ENCODE measurements at regions not wholly inside any gene's neighbourhood (a gene's known extent, or its start where the extent isn't known, plus 50 kb on each side); places are given as distances from the start of the nearest gene placed in this dataset.

GRCh38 chr7:54179321-54180029, 362.7 kb upstream of the VSTM2A start:
- ChIA-PET CTCF (no interaction called here), POLR2A (no interaction called here)
- intact Hi-C loops (cut with micrococcal nuclease; ENCODE audit: unreplicated experiment) (no loop called here), in situ Hi-C loops (cut with HindIII; ENCODE audit: low pct_unique_long_range_greater_than_20kb, low sequenced_read_pairs) (no loop called here)
- Histone ChIP-seq H3K9me3 (ENCODE audit: control insufficient read depth, insufficient read depth, low read depth, low read length) (no peaks in the 10 kb centered on the region; the same call in 1 of the 2 replicates), H3K4me1 (ENCODE audit: control insufficient read depth, insufficient read depth, low read length) (no peaks in the 10 kb centered on the region), H3K4me3 (ENCODE audit: low read depth in 2 of 2, low read length in 2 of 2) (no peak overlapping the region), H3K27me3 (ENCODE audit: control insufficient read depth, insufficient read depth, low read length) (no peaks in the 10 kb centered on the region), H3K36me3 (ENCODE audit: control insufficient read depth, insufficient read depth, low read length) (no peaks in the 10 kb centered on the region), H3K27ac (ENCODE audit: low read length) (no peak overlapping the region)
- no TSS peak for BruUV-seq (replicated peaks)
- no peak for DNase-seq (ENCODE audit: low read depth, low spot score)
- no peak for ATAC-seq
- TF ChIP-seq POLR2AphosphoS5 (IDR thresholded peaks at IDR 0.05; ENCODE audit: low read depth, low read length) = no peak
- TF ChIP-seq SIN3A (IDR thresholded peaks at IDR 0.05; ENCODE audit: borderline replicate concordance, insufficient read depth, low read depth, low read length) = no peak
- no peak for TF ChIP-seq CTCF (IDR thresholded peaks at IDR 0.05)
- no peak for TF ChIP-seq REST (IDR thresholded peaks at IDR 0.05; ENCODE audit: insufficient read depth in 1 of 2, low read depth in 2 of 2, low read length in 1 of 2)
- TF ChIP-seq TCF7L2 (IDR thresholded peaks at IDR 0.05; ENCODE audit: low read depth, low read length) = no peak

- in situ Hi-C loops (cut with HindIII; ENCODE audit: low pct_unique_long_range_greater_than_20kb, low sequenced_read_pairs) = no loop called here
- BruUV-seq (replicated peaks) = no TSS peak
- POLR2A ChIA-PET = no interaction called here
Observed at GRCh38 chr7:54180796-54181195, 361.4 kb upstream of the VSTM2A start.

More at GRCh38 chr7:54180796-54181195, 361.4 kb upstream of the VSTM2A start:
- CTCF ChIA-PET = no interaction called here
- H3K4me3 ChIP-seq (ENCODE audit: low read depth in 2 of 2, low read length in 2 of 2) = no peak overlapping the region
- no peak overlapping the region for H3K27ac ChIP-seq (ENCODE audit: low read length)
- no peaks in the 10 kb centered on the region for H3K36me3 ChIP-seq (ENCODE audit: control insufficient read depth, insufficient read depth, low read length)
- no peaks in the 10 kb centered on the region for H3K27me3 ChIP-seq (ENCODE audit: control insufficient read depth, insufficient read depth, low read length)
- ATAC-seq (no peak), DNase-seq (ENCODE audit: low read depth, low spot score) (no peak)
- no peaks in the 10 kb centered on the region for H3K4me1 ChIP-seq (ENCODE audit: control insufficient read depth, insufficient read depth, low read length)
- TF ChIP-seq POLR2AphosphoS5 (IDR thresholded peaks at IDR 0.05; ENCODE audit: low read depth, low read length) (no peak), REST (IDR thresholded peaks at IDR 0.05; ENCODE audit: insufficient read depth in 1 of 2, low read depth in 2 of 2, low read length in 1 of 2) (no peak), SIN3A (IDR thresholded peaks at IDR 0.05; ENCODE audit: borderline replicate concordance, insufficient read depth, low read depth, low read length) (no peak), TCF7L2 (IDR thresholded peaks at IDR 0.05; ENCODE audit: low read depth, low read length) (no peak), CTCF (IDR thresholded peaks at IDR 0.05) (no peak)
- H3K9me3 ChIP-seq (ENCODE audit: control insufficient read depth, insufficient read depth, low read depth, low read length) = no peaks in the 10 kb centered on the region
- intact Hi-C loops (cut with micrococcal nuclease; ENCODE audit: unreplicated experiment) = no loop called here
